Astrocyte (in vitro differentiated cells and primary cell): ENCODE measurements at regions not wholly inside any gene's neighbourhood (a gene's known extent, or its start where the extent isn't known, plus 50 kb on each side); places are given as distances from the start of the nearest gene placed in this dataset.

Source experiments
- EZH2 ChIP-seq: IDR thresholded peaks from 2 replicates; pipeline ENCODE4 v1.6.1; 2012; ENCODE audit warnings: mild to moderate bottlenecking, low read length, inconsistent platforms; ENCODE audit not compliant: insufficient read depth
- TF ChIP-seq, protein P1 (sequence below): IDR thresholded peaks from 2 replicates; pipeline ENCODE4 v1.5.1; 2011; ENCODE audit warnings: low read depth, mild to moderate bottlenecking, inconsistent platforms, low read length, moderate library complexity; ENCODE audit not compliant: insufficient read depth

DNA sequence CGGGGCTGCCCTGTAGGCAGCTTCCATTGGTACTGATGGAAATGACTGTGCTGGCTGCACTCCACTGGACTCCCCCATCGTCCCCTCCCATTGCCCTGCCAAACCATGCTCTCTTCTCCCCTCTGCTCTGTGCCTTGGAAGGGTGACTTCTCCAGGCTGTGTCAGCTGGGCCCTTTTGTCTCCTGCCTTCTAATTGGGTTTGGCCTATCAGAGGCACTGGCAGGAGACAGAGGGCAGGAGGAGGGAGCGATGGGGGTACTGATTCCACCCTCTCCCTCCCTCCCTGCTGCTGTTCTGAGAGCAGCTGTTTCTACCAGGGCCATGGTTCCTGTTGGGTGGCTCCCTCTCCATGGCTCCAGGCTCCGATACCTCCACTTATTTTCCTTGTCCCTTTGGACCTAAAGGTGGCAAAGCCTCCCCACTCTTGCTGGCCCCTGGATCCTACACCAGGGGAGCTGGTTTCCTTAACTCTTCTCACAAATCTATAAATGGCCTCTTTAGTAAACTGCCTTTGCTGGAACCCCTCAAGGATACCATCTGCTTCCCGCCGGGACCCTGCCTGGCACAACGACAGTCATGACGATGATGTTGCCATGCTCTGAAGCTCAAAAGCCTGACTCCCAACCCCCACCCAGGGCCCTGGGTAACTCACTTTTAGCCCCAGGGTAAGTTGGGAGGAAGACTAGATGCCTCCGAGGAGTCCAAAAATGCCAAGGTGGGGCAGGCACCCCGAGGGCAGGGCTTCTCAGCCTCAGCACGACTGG is 123.8 kb upstream of the RPL38 start:
- TF ChIP-seq, protein P1, sequence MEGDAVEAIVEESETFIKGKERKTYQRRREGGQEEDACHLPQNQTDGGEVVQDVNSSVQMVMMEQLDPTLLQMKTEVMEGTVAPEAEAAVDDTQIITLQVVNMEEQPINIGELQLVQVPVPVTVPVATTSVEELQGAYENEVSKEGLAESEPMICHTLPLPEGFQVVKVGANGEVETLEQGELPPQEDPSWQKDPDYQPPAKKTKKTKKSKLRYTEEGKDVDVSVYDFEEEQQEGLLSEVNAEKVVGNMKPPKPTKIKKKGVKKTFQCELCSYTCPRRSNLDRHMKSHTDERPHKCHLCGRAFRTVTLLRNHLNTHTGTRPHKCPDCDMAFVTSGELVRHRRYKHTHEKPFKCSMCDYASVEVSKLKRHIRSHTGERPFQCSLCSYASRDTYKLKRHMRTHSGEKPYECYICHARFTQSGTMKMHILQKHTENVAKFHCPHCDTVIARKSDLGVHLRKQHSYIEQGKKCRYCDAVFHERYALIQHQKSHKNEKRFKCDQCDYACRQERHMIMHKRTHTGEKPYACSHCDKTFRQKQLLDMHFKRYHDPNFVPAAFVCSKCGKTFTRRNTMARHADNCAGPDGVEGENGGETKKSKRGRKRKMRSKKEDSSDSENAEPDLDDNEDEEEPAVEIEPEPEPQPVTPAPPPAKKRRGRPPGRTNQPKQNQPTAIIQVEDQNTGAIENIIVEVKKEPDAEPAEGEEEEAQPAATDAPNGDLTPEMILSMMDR: no peak
- TF ChIP-seq EZH2: no peak
